Panc1 (cell line): ENCODE measurements at regions not wholly inside any gene's neighbourhood (a gene's known extent, or its start where the extent isn't known, plus 50 kb on each side); places are given as distances from the start of the nearest gene placed in this dataset.

Source experiments
- ATAC-seq: fragments of 200-7000 bp; cut with Tn5 transposase; 2 replicates; pipeline ENCODE4 v1.9.1; 2020; ENCODE audit warnings: mild to moderate bottlenecking, moderate library complexity
- BruUV-seq: library from RNA; stranded (reverse); fragments of 400-500 nt; replicated peaks from 2 replicates; lab custom pipeline; 2021; lab: Mats Ljungman, UMichigan
- CTCF ChIA-PET: fragments of 300-600 bp; sonication (Branson Sonifier 250); formaldehyde crosslinking; loops from one replicate; lab custom pipeline; 2022; ENCODE audit warnings: antibody characterized with exemption; lab: Charles Lee
- POLR2A ChIA-PET: fragments of 300-600 bp; sonication (Branson Sonifier 250); formaldehyde crosslinking; loops from one replicate; lab custom pipeline; 2022; ENCODE audit warnings: antibody characterized with exemption; lab: Charles Lee
- DNase-seq: peaks from one replicate; pipeline ENCODE4 v3.0.0-alpha.2; 2010; ENCODE audit warnings: low read depth, low spot score
- H3K27ac ChIP-seq: 2 replicates; pipeline ENCODE4 v1.5.1; 2011; ENCODE audit warnings: mild to moderate bottlenecking, low read length, inconsistent platforms
- H3K27me3 ChIP-seq: fragments of 200-500 bp; sonication (Bioruptor generic); 2 replicates; pipeline ENCODE4 v1.6.0; 2014; ENCODE audit warnings: low read length, inconsistent platforms; ENCODE audit not compliant: control insufficient read depth, insufficient read depth
- H3K36me3 ChIP-seq: fragments of 200-500 bp; sonication (Bioruptor generic); 2 replicates; pipeline ENCODE4 v1.5.1; 2014; ENCODE audit warnings: inconsistent platforms, mild to moderate bottlenecking, low read length, moderate library complexity; ENCODE audit not compliant: control insufficient read depth, insufficient read depth
- H3K4me1 ChIP-seq: 2 replicates; pipeline ENCODE4 v1.5.1; 2011; ENCODE audit warnings: inconsistent platforms, mild to moderate bottlenecking, low read length, moderate library complexity; ENCODE audit not compliant: control insufficient read depth, insufficient read depth
- H3K4me3 ChIP-seq, 2 experiments: 2 replicates each; pipeline ENCODE4 v1.5.1; 2011 to 2012; ENCODE audit warnings: low read depth in 2 of 2, low read length in 2 of 2, mild to moderate bottlenecking in 2 of 2, inconsistent platforms in 1 of 2, moderate library complexity in 1 of 2
- H3K9me3 ChIP-seq: fragments of 200-500 bp; sonication (Bioruptor generic); 2 replicates; pipeline ENCODE4 v1.5.1; 2014; ENCODE audit warnings: low read depth, mild to moderate bottlenecking, inconsistent platforms, low read length, moderate library complexity; ENCODE audit not compliant: control insufficient read depth, insufficient read depth
- CTCF ChIP-seq: fragments of 450-650 bp; IDR thresholded peaks from 2 replicates; pipeline ENCODE4 v1.5.1; 2017; ENCODE audit warnings: mild to moderate bottlenecking
- POLR2AphosphoS5 ChIP-seq: IDR thresholded peaks from 2 replicates; pipeline ENCODE4 v1.6.1; 2012; ENCODE audit warnings: mild to moderate bottlenecking, low read depth, low read length, moderate library complexity
- SIN3A ChIP-seq: IDR thresholded peaks from 2 replicates; pipeline ENCODE4 v1.6.1; 2012; ENCODE audit warnings: low read depth, mild to moderate bottlenecking, low read length, moderate library complexity, borderline replicate concordance; ENCODE audit not compliant: insufficient read depth
- TCF7L2 ChIP-seq: IDR thresholded peaks from 2 replicates; pipeline ENCODE4 v1.6.1; 2011; ENCODE audit warnings: mild to moderate bottlenecking, low read depth, low read length, inconsistent platforms
- in situ Hi-C: cut with HindIII; loops from 2 replicates; pipeline ENCODE4 v1.10.0; 2016; ENCODE audit warnings: low sequenced_read_pairs, low pct_unique_long_range_greater_than_20kb
- intact Hi-C: fragments of 100-400 bp; cut with micrococcal nuclease; formaldehyde crosslinking; loops from one replicate; pipeline ENCODE4 v1.10.0; 2022; ENCODE audit not compliant: unreplicated experiment
- TF ChIP-seq, protein P1 (sequence below), 2 experiments: IDR thresholded peaks; 2 replicates each; pipeline ENCODE4 v1.6.1; 2011 to 2012; ENCODE audit warnings: low read depth in 2 of 2, control low read depth in 1 of 2, low read length in 1 of 2, mild to moderate bottlenecking in 1 of 2, moderate library complexity in 1 of 2; ENCODE audit not compliant: insufficient read depth in 1 of 2

DNA sequence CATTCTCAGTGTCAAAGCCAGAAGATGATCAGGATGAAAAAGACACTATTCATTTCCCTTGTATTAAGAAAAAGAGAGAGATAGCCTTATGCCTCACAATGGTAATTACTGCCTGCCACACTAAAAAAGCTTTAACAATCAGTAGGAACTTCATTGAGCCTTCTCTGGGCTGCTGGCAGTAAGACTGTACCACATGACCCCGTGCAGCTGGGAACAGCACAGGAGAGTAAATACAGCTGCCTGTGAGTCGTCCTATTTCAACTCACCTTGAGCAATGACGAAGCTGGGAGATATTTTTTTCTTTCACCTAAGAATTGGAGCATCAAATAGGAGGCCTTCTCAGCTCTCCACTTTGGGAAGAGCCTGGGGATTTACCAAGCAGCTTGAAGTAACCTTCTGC, 316.3 kb downstream of the GABRB2 start:
- ChIA-PET POLR2A (no interaction called here), CTCF (no interaction called here)
- ATAC-seq (no peak), DNase-seq (no peak)
- Histone ChIP-seq H3K27me3 (no peaks in the 10 kb centered on the region), H3K4me1 (no peaks in the 10 kb centered on the region), H3K36me3 (no peaks in the 10 kb centered on the region), H3K4me3 (no peak overlapping the region), H3K27ac (no peak overlapping the region), H3K9me3 (no peaks in the 10 kb centered on the region)
- intact Hi-C loops (no loop called here), in situ Hi-C loops (no loop called here)
- TF ChIP-seq CTCF (no peak), POLR2AphosphoS5 (no peak), TCF7L2 (no peak), SIN3A (no peak)
- TF ChIP-seq, protein P1, sequence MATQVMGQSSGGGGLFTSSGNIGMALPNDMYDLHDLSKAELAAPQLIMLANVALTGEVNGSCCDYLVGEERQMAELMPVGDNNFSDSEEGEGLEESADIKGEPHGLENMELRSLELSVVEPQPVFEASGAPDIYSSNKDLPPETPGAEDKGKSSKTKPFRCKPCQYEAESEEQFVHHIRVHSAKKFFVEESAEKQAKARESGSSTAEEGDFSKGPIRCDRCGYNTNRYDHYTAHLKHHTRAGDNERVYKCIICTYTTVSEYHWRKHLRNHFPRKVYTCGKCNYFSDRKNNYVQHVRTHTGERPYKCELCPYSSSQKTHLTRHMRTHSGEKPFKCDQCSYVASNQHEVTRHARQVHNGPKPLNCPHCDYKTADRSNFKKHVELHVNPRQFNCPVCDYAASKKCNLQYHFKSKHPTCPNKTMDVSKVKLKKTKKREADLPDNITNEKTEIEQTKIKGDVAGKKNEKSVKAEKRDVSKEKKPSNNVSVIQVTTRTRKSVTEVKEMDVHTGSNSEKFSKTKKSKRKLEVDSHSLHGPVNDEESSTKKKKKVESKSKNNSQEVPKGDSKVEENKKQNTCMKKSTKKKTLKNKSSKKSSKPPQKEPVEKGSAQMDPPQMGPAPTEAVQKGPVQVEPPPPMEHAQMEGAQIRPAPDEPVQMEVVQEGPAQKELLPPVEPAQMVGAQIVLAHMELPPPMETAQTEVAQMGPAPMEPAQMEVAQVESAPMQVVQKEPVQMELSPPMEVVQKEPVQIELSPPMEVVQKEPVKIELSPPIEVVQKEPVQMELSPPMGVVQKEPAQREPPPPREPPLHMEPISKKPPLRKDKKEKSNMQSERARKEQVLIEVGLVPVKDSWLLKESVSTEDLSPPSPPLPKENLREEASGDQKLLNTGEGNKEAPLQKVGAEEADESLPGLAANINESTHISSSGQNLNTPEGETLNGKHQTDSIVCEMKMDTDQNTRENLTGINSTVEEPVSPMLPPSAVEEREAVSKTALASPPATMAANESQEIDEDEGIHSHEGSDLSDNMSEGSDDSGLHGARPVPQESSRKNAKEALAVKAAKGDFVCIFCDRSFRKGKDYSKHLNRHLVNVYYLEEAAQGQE (IDR thresholded peaks at IDR 0.05; ENCODE audit: insufficient read depth in 1 of 2, low read depth in 2 of 2, low read length in 1 of 2), result no peak
- no TSS peak for BruUV-seq

- Histone ChIP-seq H3K27me3 (no peaks in the 10 kb centered on the region), H3K9me3 (no peaks in the 10 kb centered on the region; the same call in 1 of the 2 replicates), H3K27ac (no peak overlapping the region), H3K36me3 (no peaks in the 10 kb centered on the region), H3K4me3 (no peak overlapping the region), H3K4me1 (no peaks in the 10 kb centered on the region)
- TF ChIP-seq SIN3A, result no peak
- TF ChIP-seq, protein P1 (IDR thresholded peaks at IDR 0.05; ENCODE audit: insufficient read depth in 1 of 2, low read depth in 2 of 2, low read length in 1 of 2), result no peak
- no peak for TF ChIP-seq CTCF
- no peak for TF ChIP-seq TCF7L2
- TF ChIP-seq POLR2AphosphoS5, result no peak
- CTCF ChIA-PET, result no interaction called here
- POLR2A ChIA-PET, result no interaction called here
- BruUV-seq, result no TSS peak
- DNase-seq (no peak), ATAC-seq (no peak)
- intact Hi-C loops, result no loop called here
- in situ Hi-C loops, result no loop called here
Measured at GRCh38 chr5:161219816-161220215, 326.7 kb downstream of the GABRB2 start.
